A172 (cell line): ENCODE measurements at regions not wholly inside any gene's neighbourhood (a gene's known extent, or its start where the extent isn't known, plus 50 kb on each side); places are given as distances from the start of the nearest gene placed in this dataset.
"Not testable (repeated sequence)": the region's sequence is repeated elsewhere in the genome, so short reads cannot be mapped to it uniquely, and the experiment has no call there.

Experiments
- DNase-seq: peaks from one replicate; pipeline ENCODE4 v3.0.0-alpha.2; 2015; ENCODE audit warnings: low spot score

DNA sequence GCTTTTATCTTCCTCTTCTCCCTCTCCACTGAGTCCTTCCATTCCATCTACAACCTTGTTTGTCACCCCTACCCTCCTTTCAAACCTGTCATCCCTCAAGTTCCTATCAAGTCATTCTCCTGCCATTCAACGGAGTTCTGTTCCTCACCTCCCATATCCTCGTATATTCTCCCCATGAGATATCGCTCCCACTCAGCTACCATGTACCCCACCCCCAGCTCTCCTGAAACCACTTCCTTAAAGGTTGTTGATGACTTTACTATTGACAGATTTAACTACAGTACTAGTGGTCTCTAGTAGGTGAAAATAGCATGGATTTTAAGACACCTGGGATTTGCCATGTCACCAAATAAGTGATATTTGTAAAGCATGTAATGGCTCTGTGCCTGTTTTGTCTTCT lies 107.4 kb upstream of the BARHL2 start:
- no peak for DNase-seq

- no peak for DNase-seq
Observed at GRCh38 chr1:90823686-90824085, 106.6 kb upstream of the BARHL2 start.

DNA sequence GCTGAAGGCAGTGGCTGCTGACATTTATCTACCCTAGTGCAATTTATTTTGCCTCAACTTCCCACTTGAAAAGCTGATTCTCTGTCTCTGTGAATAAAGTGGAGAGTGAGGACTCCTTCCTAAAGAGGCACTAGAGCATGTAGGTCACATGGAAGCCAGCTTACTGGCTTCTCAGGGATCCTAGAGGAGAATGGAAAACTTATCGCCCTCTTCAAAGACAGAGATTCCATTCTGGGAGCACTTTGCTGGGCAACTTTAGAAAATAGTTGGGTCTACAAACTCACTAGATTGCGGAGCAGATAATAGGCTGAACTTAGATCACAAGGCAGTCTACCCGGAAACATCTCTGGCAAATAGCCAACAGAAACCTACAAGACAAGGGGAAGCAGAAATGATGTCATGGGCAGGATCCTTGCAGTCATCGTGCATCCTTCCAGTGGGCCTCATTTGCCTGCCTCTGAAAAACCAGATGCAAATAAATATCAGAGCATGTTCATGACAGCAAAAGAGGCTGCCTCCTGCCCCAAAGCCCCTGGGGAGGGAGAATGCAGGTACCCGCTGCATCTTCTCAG lies 104.8 kb upstream of the BARHL2 start:
- no peak for DNase-seq

DNA sequence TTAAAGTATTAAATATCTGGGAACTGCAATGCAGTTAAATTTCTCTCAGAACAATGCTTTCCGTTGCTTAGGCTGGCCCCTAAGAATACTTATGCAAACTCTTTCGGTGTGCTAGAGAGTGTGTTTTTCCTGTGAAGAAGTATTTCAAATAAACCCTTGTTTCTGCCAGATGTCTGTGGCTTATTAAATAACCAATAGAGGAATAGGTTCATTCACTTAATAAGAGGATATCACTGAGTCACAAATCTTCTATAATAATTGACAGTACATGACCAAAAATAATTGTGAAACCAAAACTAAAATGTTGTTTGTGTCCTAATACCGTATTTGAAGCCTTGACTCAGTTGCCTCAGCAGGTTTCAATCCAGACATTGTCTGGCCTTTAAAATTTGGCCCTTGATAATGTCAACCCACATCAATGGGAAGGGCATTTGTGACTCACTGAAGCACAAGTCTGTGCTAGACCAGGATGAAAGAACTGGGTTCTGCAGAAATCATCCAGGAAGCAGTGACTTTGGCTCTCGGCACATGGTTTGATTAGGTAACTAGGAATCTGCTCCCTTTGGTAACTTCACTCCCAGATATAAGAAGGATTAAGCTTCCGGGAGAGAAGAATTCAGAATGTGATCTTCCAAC lies 104.2 kb upstream of the BARHL2 start:
- no peak for DNase-seq

DNA sequence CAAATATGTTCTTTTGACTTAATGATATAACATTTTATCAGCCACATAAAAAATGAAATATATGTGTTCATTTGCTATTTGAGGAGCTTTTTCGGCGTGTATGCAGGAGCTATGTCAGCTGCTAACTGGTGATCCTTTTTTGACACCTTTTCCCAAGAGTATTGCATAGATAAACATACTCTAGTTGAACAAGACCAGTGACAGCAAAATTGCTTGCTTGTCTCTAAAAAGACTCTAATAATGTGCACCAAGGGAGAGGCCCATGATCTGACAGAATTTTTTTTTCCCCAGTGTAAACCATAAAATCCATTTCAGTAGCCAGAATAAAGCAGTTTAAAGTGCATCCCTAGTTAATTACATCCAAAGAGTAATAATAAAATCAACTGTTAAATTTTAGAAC lies 103.6 kb upstream of the BARHL2 start:
- DNase-seq, result no peak

DNA sequence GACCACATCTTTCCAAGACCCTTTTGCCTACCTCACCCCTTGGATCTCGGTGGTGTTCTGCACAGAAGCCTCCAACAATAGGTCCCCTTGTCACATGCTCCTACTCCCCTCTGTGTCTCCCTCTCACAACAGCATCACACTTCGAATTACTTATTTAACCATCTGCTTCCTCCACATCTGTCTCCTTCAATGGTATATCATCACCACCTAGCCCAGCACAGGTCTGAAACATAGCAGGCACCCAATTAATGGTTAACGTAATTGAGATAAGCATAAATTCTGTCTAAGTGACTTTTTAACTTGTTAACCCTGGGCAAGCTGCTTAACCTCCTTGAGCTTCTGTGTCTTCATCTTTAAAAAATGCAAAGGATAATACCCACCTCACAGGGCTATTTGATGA lies 100.3 kb upstream of the BARHL2 start:
- DNase-seq, result no peak

DNA sequence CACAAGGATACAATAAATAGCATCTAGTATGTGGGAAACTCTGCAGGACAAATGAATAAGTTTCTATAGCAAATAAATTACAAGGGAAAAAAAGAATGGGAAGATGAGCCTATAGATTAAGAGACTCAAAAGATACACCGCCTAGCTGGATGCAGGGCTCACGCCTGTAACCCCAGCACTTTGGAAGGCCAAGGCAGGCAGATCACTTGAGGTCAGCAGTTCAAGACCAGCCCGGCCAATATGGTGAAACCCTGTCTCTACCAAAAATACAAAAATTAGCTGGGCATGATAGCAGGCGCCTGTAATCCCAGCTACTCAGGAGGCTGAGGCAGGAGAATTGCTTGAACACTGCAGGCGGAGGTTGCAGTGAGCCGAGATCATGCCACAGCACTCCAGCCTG lies 95.1 kb upstream of the BARHL2 start:
- not testable (repeated sequence) for DNase-seq

DNA sequence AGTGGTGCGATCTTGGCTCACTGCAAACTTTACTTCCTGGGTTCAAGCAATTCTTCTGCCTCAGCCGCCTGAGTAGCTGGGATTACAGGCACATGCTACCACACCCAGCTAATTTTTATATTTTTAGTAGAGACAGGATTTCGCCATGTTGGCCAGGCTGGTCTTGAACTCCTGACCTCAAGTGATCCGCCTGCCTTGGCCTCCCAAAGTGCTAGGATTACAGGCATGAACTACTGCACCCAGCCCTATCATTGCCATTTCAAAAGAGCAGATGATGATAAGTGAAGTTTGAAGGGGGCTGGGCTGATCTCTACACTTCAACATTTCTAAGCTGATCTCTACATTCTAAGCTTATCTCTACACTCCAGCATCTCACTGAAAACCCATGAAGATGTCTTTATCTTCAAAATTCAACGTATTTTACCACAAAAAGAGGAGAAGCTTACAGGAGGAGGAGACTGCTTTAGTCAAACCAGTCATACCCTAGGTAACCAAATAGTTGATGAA lies 94.4 kb upstream of the BARHL2 start:
- not testable (repeated sequence) for DNase-seq

DNA sequence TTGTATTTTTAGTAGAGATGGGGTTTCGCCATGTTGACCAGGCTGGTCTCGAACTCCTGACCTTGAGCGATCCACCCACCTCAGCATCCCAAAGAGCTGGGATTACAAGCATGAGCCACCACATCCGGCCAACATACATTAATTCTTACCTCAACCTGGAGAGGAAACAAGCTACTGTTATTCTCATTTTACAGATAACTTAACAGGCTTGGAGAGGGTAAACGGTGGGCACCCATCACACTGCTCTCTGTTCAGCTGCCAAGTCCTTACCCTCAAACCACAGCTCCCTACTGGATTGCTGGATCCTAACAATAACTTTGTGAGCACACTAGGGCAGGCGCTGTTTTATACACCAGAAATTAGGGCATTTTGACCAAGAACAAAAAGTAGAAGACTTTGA lies 93.6 kb upstream of the BARHL2 start:
- DNase-seq, result no peak

- no peak for DNase-seq
Observed at GRCh38 chr1:90809996-90810395, 92.9 kb upstream of the BARHL2 start.

GRCh38 chr1:90809093-90809492 lies 92.0 kb upstream of the BARHL2 start:
- DNase-seq, result no peak

DNA sequence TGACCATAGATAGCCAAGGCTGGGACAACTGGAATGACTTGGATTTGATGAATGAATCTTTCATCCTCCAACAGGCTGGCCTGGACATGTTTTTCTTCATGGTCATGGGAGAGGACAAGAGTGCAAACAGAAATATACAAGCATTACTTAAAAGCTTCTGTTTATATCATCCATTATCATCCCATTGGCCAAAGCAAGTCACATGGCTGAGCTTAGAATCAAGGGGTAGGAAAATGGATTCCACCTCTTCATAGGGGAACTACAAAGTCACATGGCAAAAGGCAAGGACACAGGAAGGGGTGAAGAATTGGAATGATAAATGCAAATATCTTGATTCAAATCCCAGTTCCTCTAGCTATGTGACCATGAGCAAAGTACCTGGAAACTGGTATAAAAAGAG lies 90.2 kb upstream of the BARHL2 start:
- DNase-seq, result no peak

GRCh38 chr1:90802622-90803021 lies 85.5 kb upstream of the BARHL2 start:
- no peak for DNase-seq

DNA sequence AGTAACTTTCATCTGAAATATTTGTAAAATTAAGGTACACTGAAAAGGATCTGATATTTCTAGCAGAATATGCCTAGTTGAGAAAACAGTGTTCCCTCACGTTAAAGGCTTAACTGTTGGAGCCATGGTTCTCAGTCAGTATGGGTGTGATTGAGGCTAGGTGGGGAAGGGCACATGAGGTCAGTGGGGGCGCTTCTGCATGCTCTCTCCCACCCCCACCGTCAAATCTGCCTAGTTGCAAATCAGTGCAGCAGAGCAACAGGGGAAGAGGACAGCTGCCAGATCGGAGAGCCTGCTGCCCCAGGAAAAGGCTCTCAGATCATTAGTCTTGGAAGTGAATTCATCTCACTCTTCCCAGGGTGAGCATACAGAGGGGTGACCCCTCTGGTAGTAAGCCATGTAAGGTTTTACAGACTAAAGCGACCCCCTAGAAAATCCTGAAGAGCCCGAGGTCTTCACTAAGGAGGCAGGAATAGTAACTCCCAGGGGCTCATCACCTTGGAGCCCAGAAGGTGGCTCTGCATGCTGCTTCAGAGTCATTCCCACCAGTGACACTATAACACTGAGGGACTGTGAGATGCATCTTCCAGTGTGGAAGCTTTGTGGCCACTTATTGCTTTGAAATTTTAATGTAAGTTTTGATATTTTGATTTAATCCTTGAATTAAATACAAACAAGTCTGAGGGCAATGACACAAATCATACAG lies 83.1 kb upstream of the BARHL2 start:
- no peak for DNase-seq

DNA sequence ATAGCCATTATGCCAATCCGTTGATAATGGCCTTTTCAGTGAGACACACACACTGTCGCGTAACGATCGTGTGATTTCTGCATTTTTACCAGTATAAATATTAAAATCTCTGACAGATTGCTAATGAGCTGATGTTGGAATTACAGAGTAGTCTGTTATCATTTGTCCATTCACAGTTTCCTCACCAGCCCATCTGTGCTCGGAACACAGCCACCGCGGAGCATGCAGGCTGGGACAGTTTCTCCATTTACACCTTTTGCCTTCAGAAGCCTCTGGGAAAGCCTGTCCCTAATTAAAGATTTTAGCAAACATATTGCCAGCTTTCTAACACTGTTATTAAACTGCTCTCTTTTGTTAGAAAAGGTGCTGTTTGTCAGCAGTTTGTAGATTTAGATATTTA lies 82.2 kb upstream of the BARHL2 start:
- no peak for DNase-seq

DNA sequence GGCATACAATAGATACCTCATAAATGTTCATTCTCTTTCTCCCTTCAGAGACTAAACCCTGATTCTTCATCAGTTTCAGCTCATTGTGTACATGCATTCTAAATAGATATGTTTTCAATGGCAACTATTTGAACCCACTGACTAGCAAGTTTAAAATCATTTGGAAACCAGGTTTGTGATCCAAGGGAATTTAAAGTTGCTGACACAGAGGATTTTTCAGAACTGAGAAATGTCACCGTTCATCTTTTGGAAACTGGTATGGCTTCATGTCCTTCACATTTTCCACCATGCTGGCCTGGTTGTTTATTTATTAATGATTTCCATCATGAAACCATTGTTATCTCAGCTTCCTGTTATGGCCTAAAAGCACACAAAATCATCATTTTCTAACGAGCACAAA lies 81.8 kb upstream of the BARHL2 start:
- DNase-seq, result no peak

GRCh38 chr1:90798344-90798743 lies 81.2 kb upstream of the BARHL2 start:
- no peak for DNase-seq

GRCh38 chr1:90795431-90795830 lies 78.3 kb upstream of the BARHL2 start:
- no peak for DNase-seq

DNA sequence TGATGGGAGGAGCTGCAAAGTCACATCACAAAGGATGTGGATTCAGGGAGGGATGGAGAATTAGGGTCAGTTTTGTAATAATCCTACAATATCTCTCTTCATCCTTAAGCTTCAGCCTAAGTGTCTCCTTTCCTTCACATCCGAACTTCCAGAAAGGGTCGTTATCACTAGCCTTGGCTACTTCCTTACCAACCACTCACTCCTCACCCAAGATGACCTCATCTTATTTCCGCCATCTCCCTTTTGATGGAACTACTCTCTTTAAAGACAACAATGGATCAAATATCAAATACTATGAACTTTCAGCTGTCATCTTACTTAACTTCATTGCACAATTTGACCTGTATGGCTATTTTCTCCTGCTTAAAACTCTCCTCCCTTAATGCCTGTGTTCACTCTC lies 69.6 kb upstream of the BARHL2 start:
- DNase-seq, result no peak

DNA sequence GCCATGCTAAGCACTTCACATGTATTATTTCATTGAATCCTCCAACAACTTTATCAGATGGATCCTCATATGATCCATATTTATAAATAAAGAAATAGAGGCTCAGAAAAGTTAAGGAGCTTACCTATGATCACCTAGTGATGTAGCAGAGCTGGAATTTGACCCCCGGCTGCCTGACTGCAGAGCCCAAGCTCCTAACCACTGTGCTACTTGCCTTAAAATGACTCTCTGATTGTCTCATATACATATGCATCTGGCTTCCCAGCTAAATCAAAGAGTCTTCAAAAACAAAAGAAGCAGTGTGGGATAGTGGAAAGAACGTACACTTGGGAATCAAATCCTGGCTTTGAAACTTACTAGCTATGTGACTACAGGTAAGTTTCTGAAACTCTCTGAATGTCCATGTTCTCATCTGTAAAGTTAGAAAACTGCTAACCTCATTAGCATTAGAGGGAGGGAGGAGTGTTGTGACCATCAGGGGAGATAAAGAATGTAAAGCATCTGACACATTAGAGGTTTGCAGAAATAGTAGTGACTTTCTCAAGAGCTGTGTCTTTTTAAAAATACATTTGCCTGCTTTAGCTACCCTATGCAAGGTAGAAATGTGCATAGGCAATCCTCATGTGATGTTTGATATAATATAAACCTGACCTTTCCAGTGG lies 67.2 kb upstream of the BARHL2 start:
- no peak for DNase-seq

- no peak for DNase-seq
Observed at GRCh38 chr1:90783181-90783580, 66.1 kb upstream of the BARHL2 start.

DNA sequence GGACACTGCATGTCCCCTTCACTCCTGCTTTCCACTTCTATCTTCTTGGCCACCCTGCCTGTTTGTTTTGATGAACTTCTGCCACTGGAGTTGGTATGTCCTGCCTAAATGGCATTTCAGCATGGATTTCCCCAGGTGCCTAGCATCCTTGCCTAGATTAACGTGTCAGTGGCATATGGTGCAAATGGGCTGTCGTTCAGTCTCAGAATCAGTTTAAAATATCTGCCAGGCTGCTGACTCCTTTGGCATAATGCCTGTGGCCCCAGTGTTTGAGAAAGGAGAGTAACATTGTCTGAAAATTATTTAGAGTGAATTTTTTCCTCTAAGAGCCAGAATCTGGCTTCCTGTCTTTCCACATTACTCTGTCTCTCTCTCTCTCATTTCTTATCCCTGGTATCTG lies 64.9 kb upstream of the BARHL2 start:
- DNase-seq, result no peak

DNA sequence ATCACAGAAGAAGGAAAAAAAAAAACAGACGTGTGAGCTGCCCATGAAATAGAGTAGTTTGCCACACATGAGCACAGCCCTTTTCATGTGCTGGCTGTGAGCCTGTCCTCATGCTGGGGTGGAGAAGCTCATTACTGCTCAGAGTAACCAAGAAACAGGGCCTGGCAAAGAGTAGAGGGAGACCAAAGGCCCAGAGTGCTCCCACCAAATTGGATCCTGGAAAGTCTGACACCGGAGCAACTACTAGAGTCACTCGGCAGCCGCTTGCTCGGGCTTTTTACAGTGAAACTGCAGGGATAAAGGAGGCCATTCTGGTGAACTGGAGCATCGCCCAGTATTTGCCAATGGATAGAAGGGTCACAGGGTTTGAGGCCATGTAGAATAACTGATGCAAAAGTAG lies 64.4 kb upstream of the BARHL2 start:
- no peak for DNase-seq
